ENCODE measurements at regions not wholly inside any gene's neighbourhood (a gene's known extent, or its start where the extent isn't known, plus 50 kb on each side); places are given as distances from the start of the nearest gene placed in this dataset.

DNA sequence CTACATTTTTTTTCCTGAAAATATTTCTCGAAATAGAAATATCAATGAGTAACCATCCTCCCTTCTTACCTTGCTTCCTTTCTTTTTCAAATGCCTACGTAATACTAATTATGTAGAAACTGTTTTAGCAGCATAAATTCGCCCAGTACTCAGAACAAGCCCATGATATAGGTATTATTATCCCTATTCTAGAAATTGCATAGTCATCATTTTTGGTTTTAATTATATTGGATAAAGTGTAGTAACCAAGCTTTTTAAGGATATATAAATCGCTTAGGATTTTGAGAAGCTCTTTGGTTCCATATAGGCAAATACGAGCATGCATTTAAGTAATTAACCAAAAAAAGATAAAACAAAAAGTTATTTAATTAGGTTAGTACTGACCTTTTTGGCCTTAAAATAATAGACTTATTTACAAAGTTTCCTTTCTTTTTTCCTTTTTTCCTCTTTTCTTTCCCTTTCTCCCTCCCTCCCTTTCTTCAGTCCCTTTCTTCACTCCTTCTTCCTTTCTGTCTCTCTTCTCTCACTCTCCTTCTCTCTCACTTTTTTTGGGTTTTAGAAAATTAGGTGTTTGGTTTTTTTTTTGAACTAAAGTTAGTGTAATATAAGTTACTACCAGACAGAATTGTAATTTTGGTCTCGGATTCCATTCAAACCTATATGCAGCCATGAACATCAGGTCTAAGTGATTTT lies 457.7 kb downstream of the RFPL4B start:
- no peak for TF ChIP-seq CTCF (IDR thresholded peaks at IDR 0.05; ENCODE audit: low read depth, low read length, missing control alignments)
- no peak for DNase-seq (ENCODE audit: extremely low read depth, low read depth)
- H3K4me3 ChIP-seq (replicated peaks; ENCODE audit: low read depth, low read length), result no peak overlapping the region

DNA sequence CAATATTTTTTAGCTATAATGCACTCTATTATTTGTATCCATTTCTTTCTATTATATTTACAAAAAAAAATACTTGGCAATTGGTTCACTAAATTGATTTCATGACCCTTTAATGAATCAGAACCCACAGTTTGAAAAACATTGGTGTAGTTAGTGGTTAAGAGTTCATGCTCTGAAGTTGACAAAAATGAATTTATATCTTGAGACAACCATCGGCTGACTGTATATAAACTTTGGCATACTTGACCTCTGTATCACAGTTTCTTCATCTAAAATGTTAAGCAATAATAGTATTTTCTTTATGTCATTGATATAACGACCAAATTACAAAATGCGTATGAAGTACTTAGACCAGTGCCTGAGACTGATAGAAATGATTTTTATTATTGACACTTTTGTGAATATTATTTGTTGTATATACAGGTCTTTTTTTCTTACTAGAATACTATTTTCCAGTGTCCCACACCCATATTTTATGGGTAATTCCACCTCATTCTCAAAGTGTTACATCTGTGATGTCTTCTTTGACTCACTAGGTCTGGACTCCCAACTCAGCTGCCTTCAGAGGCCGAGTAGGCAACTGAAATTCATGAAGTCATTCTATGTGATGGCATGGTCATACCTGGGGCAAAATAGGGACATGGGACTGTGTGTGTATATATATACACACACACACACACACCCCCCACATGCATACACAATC lies 459.2 kb downstream of the RFPL4B start:
- no peak for DNase-seq (ENCODE audit: extremely low read depth, low read depth)
- TF ChIP-seq CTCF (IDR thresholded peaks at IDR 0.05; ENCODE audit: low read depth, low read length, missing control alignments), result no peak
- H3K4me3 ChIP-seq (replicated peaks; ENCODE audit: low read depth, low read length), result no peak overlapping the region

- no peak for TF ChIP-seq CTCF (IDR thresholded peaks at IDR 0.05; ENCODE audit: low read depth, low read length, missing control alignments)
- no peak for DNase-seq (ENCODE audit: extremely low read depth, low read depth)
- no peak overlapping the region for H3K4me3 ChIP-seq (replicated peaks; ENCODE audit: low read depth, low read length)
These were observed 474.3 kb downstream of the RFPL4B start for GRCh38 chr6:112821476-112821875.

- no peak for TF ChIP-seq CTCF (IDR thresholded peaks at IDR 0.05; ENCODE audit: low read depth, low read length, missing control alignments)
- H3K4me3 ChIP-seq (replicated peaks; ENCODE audit: low read depth, low read length), result no peak overlapping the region
- DNase-seq (ENCODE audit: extremely low read depth, low read depth), result no peak
These were observed 475.6 kb downstream of the RFPL4B start for GRCh38 chr6:112822769-112823168.

DNA sequence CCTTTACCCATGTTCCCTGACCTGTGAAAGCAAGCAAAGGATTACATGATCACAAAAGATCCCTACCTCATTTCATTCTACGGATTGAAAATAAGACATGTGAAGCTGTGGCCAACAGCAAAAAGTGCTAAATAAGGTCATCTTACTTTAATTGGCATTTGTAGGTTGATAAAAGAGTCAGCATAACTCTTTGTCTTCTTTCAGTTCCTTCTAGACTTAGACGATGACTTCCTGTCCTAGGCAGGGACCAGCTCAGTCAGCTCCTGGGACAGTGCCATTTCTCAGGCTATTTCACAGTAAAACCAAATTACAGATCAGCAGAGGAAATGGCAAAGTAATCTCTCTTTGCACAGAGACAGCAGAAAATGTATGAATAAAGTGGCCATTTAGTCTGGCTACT lies 480.7 kb downstream of the RFPL4B start:
- no peak for TF ChIP-seq CTCF (IDR thresholded peaks at IDR 0.05; ENCODE audit: low read depth, low read length, missing control alignments)
- H3K4me3 ChIP-seq (replicated peaks; ENCODE audit: low read depth, low read length), result no peak overlapping the region
- DNase-seq (ENCODE audit: extremely low read depth, low read depth), result no peak

DNA sequence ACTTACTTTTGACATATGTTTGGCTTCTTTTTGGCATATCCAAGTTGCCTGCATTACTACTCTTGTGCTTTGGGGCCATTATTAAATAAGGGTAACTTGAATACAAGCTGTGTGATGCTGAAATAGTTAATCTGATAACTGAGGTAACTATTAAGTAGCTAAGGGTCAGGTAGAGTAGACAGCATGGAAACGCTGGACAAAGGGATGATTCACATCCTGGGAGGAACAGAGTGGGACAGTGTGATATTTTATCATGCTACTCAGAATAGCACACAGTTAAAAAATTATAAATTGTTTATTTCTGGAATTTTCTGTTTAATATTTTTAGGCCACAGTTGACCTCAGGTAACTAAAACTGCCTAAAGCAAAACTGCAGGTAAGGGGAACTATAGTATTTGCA lies 483.9 kb downstream of the RFPL4B start:
- no peak for TF ChIP-seq CTCF (IDR thresholded peaks at IDR 0.05; ENCODE audit: low read depth, low read length, missing control alignments)
- no peak for DNase-seq (ENCODE audit: extremely low read depth, low read depth)
- H3K4me3 ChIP-seq (replicated peaks; ENCODE audit: low read depth, low read length), result no peak overlapping the region
